CD14-positive monocyte (primary cell): ENCODE measurements at regions not wholly inside any gene's neighbourhood (a gene's known extent, or its start where the extent isn't known, plus 50 kb on each side); places are given as distances from the start of the nearest gene placed in this dataset.

Experiments used
- DNase-seq, 3 donors: peaks; one replicate each; pipeline ENCODE4 v3.0.0-alpha.2; 2011 to 2022
- H2AFZ ChIP-seq: 2 replicates; pipeline ENCODE4 v1.6.0; 2012; ENCODE audit warnings: mild to moderate bottlenecking, low read depth, low read length, inconsistent platforms; ENCODE audit not compliant: insufficient read depth, poor library complexity, severe bottlenecking
- H3K27ac ChIP-seq, 2 donors: 1 replicate in 1 of 2; 2 replicates in 1 of 2; pipeline ENCODE4 v1.5.1; 2012 to 2013; ENCODE audit warnings: low read length in 2 of 2, control low read depth in 1 of 2, inconsistent platforms in 1 of 2, low read depth in 1 of 2, mild to moderate bottlenecking in 1 of 2
- H3K27me3 ChIP-seq, 2 donors: one replicate each; pipeline versions ENCODE4 v1.6.0 to v1.6.1; 2011 to 2013; ENCODE audit warnings: low read length in 2 of 2; ENCODE audit not compliant: control insufficient read depth in 2 of 2, insufficient read depth in 2 of 2
- H3K36me3 ChIP-seq, 2 donors: replicated peaks in 1 of 2; 1 replicate in 1 of 2; 2 replicates in 1 of 2; pipeline versions ENCODE4 v1.5.1 to v1.6.1; 2012 to 2013; ENCODE audit warnings: low read length in 2 of 2, control low read depth in 1 of 2, inconsistent platforms in 1 of 2, mild to moderate bottlenecking in 1 of 2; ENCODE audit not compliant: insufficient read depth in 2 of 2, control insufficient read depth in 1 of 2
- H3K4me1 ChIP-seq, 2 donors: 1 replicate in 1 of 2; 2 replicates in 1 of 2; pipeline versions ENCODE4 v1.5.1 to v1.6.1; 2012 to 2013; ENCODE audit warnings: low read length in 2 of 2, control low read depth in 1 of 2, inconsistent platforms in 1 of 2, mild to moderate bottlenecking in 1 of 2, moderate library complexity in 1 of 2; ENCODE audit not compliant: insufficient read depth in 2 of 2, control insufficient read depth in 1 of 2
- H3K4me2 ChIP-seq: replicated peaks from 2 replicates; pipeline ENCODE3; 2012; ENCODE audit warnings: low read length, moderate library complexity, mild to moderate bottlenecking; ENCODE audit not compliant: poor library complexity, severe bottlenecking; ENCODE audit errors: extremely low read depth
- H3K4me3 ChIP-seq, 3 experiments: fragments of 200-600 bp in 1 of 3; sonication (generic) in 1 of 3; replicated peaks in 1 of 3; 1 replicate in 2 of 3; 2 replicates in 1 of 3; pipeline ENCODE4 v1.5.1; 2011 to 2013; ENCODE audit warnings: low read length in 3 of 3, mild to moderate bottlenecking in 3 of 3, control low read depth in 2 of 3, low read depth in 2 of 3, inconsistent platforms in 1 of 3, moderate library complexity in 1 of 3
- H3K79me2 ChIP-seq: 2 replicates; pipeline ENCODE4 v1.6.0; 2012; ENCODE audit warnings: mild to moderate bottlenecking, control low read depth, inconsistent platforms, low read length, moderate library complexity; ENCODE audit not compliant: insufficient read depth
- H3K9ac ChIP-seq: 2 replicates; pipeline ENCODE4 v1.6.0; 2017; ENCODE audit warnings: low read length, mild to moderate bottlenecking; ENCODE audit not compliant: insufficient read depth, poor library complexity, severe bottlenecking
- H3K9me3 ChIP-seq, 2 donors: replicated peaks in 1 of 2; 1 replicate in 1 of 2; 2 replicates in 1 of 2; pipeline versions ENCODE4 v1.5.1 to v1.6.1; 2012 to 2013; ENCODE audit warnings: low read length in 2 of 2, control low read depth in 1 of 2; ENCODE audit not compliant: control insufficient read depth in 1 of 2, insufficient read depth in 1 of 2
- H4K20me1 ChIP-seq: 2 replicates; pipeline ENCODE4 v1.6.0; 2012; ENCODE audit warnings: mild to moderate bottlenecking, low read length, control low read depth, moderate library complexity; ENCODE audit not compliant: insufficient read depth
- H3K27ac Mint-ChIP-seq, 7 donors: one replicate each; pipeline ENCODE4 v1.8.0; 2020; ENCODE audit warnings: mild to moderate bottlenecking in 7 of 7, mixed read lengths in 7 of 7, moderate library complexity in 6 of 7, inconsistent platforms in 2 of 7
- H3K27me3 Mint-ChIP-seq, 3 donors: one replicate each; pipeline ENCODE4 v1.8.0; 2021 to 2022; ENCODE audit warnings: low read depth in 3 of 3, mild to moderate bottlenecking in 3 of 3, mixed read lengths in 3 of 3, moderate library complexity in 3 of 3, inconsistent platforms in 1 of 3
- H3K36me3 Mint-ChIP-seq, 2 donors: one replicate each; pipeline ENCODE4 v1.8.0; 2020; ENCODE audit warnings: mixed read lengths in 2 of 2, inconsistent platforms in 1 of 2, mild to moderate bottlenecking in 1 of 2
- H3K4me1 Mint-ChIP-seq: one replicate; pipeline ENCODE4 v1.8.0; 2020; ENCODE audit warnings: mild to moderate bottlenecking, mixed read lengths
- H3K4me3 Mint-ChIP-seq, 2 donors: one replicate each; pipeline ENCODE4 v1.8.0; 2020; ENCODE audit warnings: mild to moderate bottlenecking in 2 of 2, mixed read lengths in 2 of 2, moderate library complexity in 1 of 2
- H3K9me3 Mint-ChIP-seq, 7 donors: one replicate each; pipeline ENCODE4 v1.8.0; 2020 to 2022; ENCODE audit warnings: mixed read lengths in 7 of 7, mild to moderate bottlenecking in 6 of 7, moderate library complexity in 6 of 7, inconsistent platforms in 2 of 7
- WGBS: methylation state at CpG from one replicate; pipeline ENCODE4 v1.1.5; 2013; ENCODE audit warnings: missing lambda C conversion rate; ENCODE audit not compliant: insufficient coverage; 5-methylcytosine and 5-hydroxymethylcytosine counted together
- intact Hi-C, 2 donors: fragments of 100-400 bp; cut with micrococcal nuclease; formaldehyde crosslinking; loops; one replicate each; pipeline versions ENCODE4 v1.15.0 to v1.15.1; 2023
- TF ChIP-seq, protein P1 (sequence below): fragments of 200-600 bp; IDR thresholded peaks from one replicate; pipeline ENCODE4 v1.8.0; 2022; ENCODE audit warnings: antibody characterized with exemption, mild to moderate bottlenecking

GRCh38 chr5:121264605-121265004, 587.1 kb upstream of the FTMT start:
- Histone ChIP-seq H3K4me2 (no peak overlapping the region), H3K36me3 (no peaks in the 10 kb centered on the region), H3K4me3 (no peak overlapping the region), H3K27me3 (no peaks in the 10 kb centered on the region), H3K27ac (no peak overlapping the region), H3K79me2 (no peaks in the 10 kb centered on the region), H3K4me1 (no peaks in the 10 kb centered on the region), H4K20me1 (no peaks in the 10 kb centered on the region), H3K9me3 (peaks cover 3 to 14% of the 10 kb centered on the region in 2 donors), H2AFZ (no peak overlapping the region), H3K9ac (no peak overlapping the region)
- no peak overlapping the region for H3K27ac Mint-ChIP-seq
- no peak for DNase-seq
- peaks cover 0 to 19% (median 2%) of the 10 kb centered on the region in 7 donors for H3K9me3 Mint-ChIP-seq
- intact Hi-C loops, result no loop called here
- H3K4me3 Mint-ChIP-seq, result no peak overlapping the region
- TF ChIP-seq, protein P1, sequence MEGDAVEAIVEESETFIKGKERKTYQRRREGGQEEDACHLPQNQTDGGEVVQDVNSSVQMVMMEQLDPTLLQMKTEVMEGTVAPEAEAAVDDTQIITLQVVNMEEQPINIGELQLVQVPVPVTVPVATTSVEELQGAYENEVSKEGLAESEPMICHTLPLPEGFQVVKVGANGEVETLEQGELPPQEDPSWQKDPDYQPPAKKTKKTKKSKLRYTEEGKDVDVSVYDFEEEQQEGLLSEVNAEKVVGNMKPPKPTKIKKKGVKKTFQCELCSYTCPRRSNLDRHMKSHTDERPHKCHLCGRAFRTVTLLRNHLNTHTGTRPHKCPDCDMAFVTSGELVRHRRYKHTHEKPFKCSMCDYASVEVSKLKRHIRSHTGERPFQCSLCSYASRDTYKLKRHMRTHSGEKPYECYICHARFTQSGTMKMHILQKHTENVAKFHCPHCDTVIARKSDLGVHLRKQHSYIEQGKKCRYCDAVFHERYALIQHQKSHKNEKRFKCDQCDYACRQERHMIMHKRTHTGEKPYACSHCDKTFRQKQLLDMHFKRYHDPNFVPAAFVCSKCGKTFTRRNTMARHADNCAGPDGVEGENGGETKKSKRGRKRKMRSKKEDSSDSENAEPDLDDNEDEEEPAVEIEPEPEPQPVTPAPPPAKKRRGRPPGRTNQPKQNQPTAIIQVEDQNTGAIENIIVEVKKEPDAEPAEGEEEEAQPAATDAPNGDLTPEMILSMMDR, result no peak
- WGBS, result no CpG with 5 or more reads among the region's 3 CpGs
- peaks cover 0 to 1% (median 0%) of the 10 kb centered on the region in 3 donors for H3K27me3 Mint-ChIP-seq
- H3K4me1 Mint-ChIP-seq, result no peaks in the 10 kb centered on the region
- no peaks in the 10 kb centered on the region for H3K36me3 Mint-ChIP-seq

- no peak overlapping the region for H2AFZ ChIP-seq
- H3K4me1 ChIP-seq, result no peaks in the 10 kb centered on the region
- H3K27ac ChIP-seq, result no peak overlapping the region
- Mint-ChIP-seq H3K27me3 (no peaks in the 10 kb centered on the region), H3K9me3 (peaks cover 0 to 5% (median 3%) of the 10 kb centered on the region in 7 donors), H3K36me3 (no peaks in the 10 kb centered on the region), H3K4me3 (no peak overlapping the region), H3K4me1 (no peaks in the 10 kb centered on the region), H3K27ac (no peak overlapping the region)
- DNase-seq, result no peak
- WGBS, result 100% methylated on average over 2 of the region's 2 CpGs
- H3K9ac ChIP-seq, result no peak overlapping the region
- no peaks in the 10 kb centered on the region for H3K27me3 ChIP-seq
- H3K4me2 ChIP-seq, result no peak overlapping the region
- TF ChIP-seq, protein P1, result no peak
- H3K9me3 ChIP-seq, result peaks cover 0 to 6% of the 10 kb centered on the region in 2 donors
- intact Hi-C loops, result loop anchor here in 1 of 2 donors (10.0 kb wide), 1 partner anchor 633 kb away; no protein-coding TSS in a partner anchor
- H3K36me3 ChIP-seq, result no peaks in the 10 kb centered on the region
- no peaks in the 10 kb centered on the region for H3K79me2 ChIP-seq
- no peaks in the 10 kb centered on the region for H4K20me1 ChIP-seq
- no peak overlapping the region for H3K4me3 ChIP-seq
Measured at GRCh38 chr5:121271546-121271945, 580.1 kb upstream of the FTMT start.
